Hepatocyte (in vitro differentiated cells): ENCODE measurements at regions not wholly inside any gene's neighbourhood (a gene's known extent, or its start where the extent isn't known, plus 50 kb on each side); places are given as distances from the start of the nearest gene placed in this dataset.

Experiments used
- CTCF ChIP-seq: fragments of 200-600 bp; sonication (generic); IDR thresholded peaks from 2 replicates; pipeline ENCODE4 v1.5.1; 2016; ENCODE audit warnings: antibody characterized with exemption, mild to moderate bottlenecking; ENCODE audit not compliant: poor library complexity
- EZH2 ChIP-seq: fragments of 200-600 bp; sonication (generic); IDR thresholded peaks from 2 replicates; pipeline ENCODE4 v1.6.1; 2016; ENCODE audit warnings: antibody characterized with exemption, mild to moderate bottlenecking, borderline replicate concordance

DNA sequence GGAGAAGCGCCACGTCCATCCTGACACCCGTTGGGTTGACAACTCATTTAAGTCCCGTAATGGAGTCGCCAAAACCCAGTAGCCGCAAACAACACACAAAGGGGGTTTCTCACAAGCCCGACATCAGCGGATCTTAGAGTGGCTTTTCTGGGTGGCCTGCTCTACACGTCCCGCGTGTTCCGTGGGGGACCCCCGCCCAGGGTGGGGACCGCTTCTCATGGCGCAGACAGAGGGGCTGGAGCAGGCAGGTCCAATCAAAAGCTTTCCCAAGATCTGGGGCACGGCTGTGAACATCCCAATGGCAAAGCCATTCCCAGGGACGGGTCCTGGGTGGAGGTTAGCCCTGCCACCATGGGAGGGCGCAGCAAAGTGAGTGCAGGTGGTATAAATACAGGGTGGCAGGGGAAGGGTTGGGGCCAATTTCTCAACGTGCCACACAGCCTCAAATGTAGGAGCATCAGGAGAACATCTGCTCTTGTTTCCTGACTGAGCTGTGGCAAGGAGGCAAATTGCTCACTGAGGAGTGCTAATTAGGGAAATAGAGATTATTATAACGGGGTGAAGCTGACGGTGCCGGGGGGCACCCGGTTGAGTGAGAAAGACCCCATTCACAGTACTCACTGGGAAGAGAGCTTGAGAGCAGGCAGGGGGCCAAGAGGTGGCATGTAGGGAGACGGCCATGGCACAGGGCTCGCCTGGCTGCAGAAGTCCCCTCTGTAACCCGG, 1447.2 kb downstream of the TBC1D22A start:
- TF ChIP-seq CTCF (no peak), EZH2 (no peak)
